ENCODE measurements at regions not wholly inside any gene's neighbourhood (a gene's known extent, or its start where the extent isn't known, plus 50 kb on each side); places are given as distances from the start of the nearest gene placed in this dataset.
"Not testable (repeated sequence)": the region's sequence is repeated elsewhere in the genome, so short reads cannot be mapped to it uniquely, and the experiment has no call there.

- no peak overlapping the region for H3K9ac ChIP-seq (ENCODE audit: low read length)
- no peaks in the 10 kb centered on the region for H3K79me2 ChIP-seq (ENCODE audit: insufficient read depth, low read length)
- H3K36me3 ChIP-seq (ENCODE audit: low read length), result no peaks in the 10 kb centered on the region
- TF ChIP-seq EZH2phosphoT487 (conservative IDR thresholded peaks at IDR 0.05; ENCODE audit: low read length) (no peak), CTCF (IDR thresholded peaks at IDR 0.05; ENCODE audit: insufficient read depth, low read length, poor library complexity, severe bottlenecking) (no peak)
- H3F3A ChIP-seq (ENCODE audit: insufficient read depth), result no peaks in the 10 kb centered on the region
- no peak overlapping the region for H3K27ac ChIP-seq (ENCODE audit: low read depth, low read length)
- no peak overlapping the region for H3K4me2 ChIP-seq (ENCODE audit: low read depth, low read length, poor library complexity, severe bottlenecking)
- H3K4me3 ChIP-seq (ENCODE audit: insufficient read depth, low read length, poor library complexity, severe bottlenecking), result no peak overlapping the region
- no peaks in the 10 kb centered on the region for H3K9me3 ChIP-seq (ENCODE audit: insufficient read depth, low read length)
- no peaks in the 10 kb centered on the region for H3K9me2 ChIP-seq (replicated peaks; ENCODE audit: insufficient read depth, low read length)
- no peak overlapping the region for H2AFZ ChIP-seq (ENCODE audit: low read depth, low read length, severe bottlenecking)
- no peaks in the 10 kb centered on the region for H4K20me1 ChIP-seq (ENCODE audit: low read depth, low read length)
- H3K27me3 ChIP-seq (ENCODE audit: low read length), result no peaks in the 10 kb centered on the region
These were observed 356.1 kb downstream of the ZNF326 start for GRCh38 chr1:90351019-90351418.

- TF ChIP-seq EZH2phosphoT487 (conservative IDR thresholded peaks at IDR 0.05; ENCODE audit: low read length), result no peak
- TF ChIP-seq CTCF (IDR thresholded peaks at IDR 0.05; ENCODE audit: insufficient read depth, low read length, poor library complexity, severe bottlenecking), result no peak
- Histone ChIP-seq H3K27me3 (ENCODE audit: low read length) (no peaks in the 10 kb centered on the region), H3K9ac (ENCODE audit: low read length) (no peak overlapping the region), H3K9me2 (replicated peaks; ENCODE audit: insufficient read depth, low read length) (no peaks in the 10 kb centered on the region), H3K79me2 (ENCODE audit: insufficient read depth, low read length) (no peaks in the 10 kb centered on the region), H3K9me3 (ENCODE audit: insufficient read depth, low read length) (no peaks in the 10 kb centered on the region), H4K20me1 (ENCODE audit: low read depth, low read length) (no peaks in the 10 kb centered on the region), H2AFZ (ENCODE audit: low read depth, low read length, severe bottlenecking) (no peak overlapping the region), H3K4me3 (ENCODE audit: insufficient read depth, low read length, poor library complexity, severe bottlenecking) (no peak overlapping the region), H3F3A (ENCODE audit: insufficient read depth) (no peaks in the 10 kb centered on the region), H3K4me2 (ENCODE audit: low read depth, low read length, poor library complexity, severe bottlenecking) (no peak overlapping the region), H3K36me3 (ENCODE audit: low read length) (no peaks in the 10 kb centered on the region), H3K27ac (ENCODE audit: low read depth, low read length) (no peak overlapping the region)
These were observed 354.6 kb downstream of the ZNF326 start for GRCh38 chr1:90349510-90349909.

GRCh38 chr1:90348934-90349333 lies 354.0 kb downstream of the ZNF326 start:
- Histone ChIP-seq H3K4me3 (ENCODE audit: insufficient read depth, low read length, poor library complexity, severe bottlenecking) (no peak overlapping the region), H3K9me3 (ENCODE audit: insufficient read depth, low read length) (no peaks in the 10 kb centered on the region), H3F3A (ENCODE audit: insufficient read depth) (no peaks in the 10 kb centered on the region), H3K79me2 (ENCODE audit: insufficient read depth, low read length) (no peaks in the 10 kb centered on the region), H3K27ac (ENCODE audit: low read depth, low read length) (no peak overlapping the region), H3K4me2 (ENCODE audit: low read depth, low read length, poor library complexity, severe bottlenecking) (no peak overlapping the region), H3K27me3 (ENCODE audit: low read length) (no peaks in the 10 kb centered on the region), H3K36me3 (ENCODE audit: low read length) (no peaks in the 10 kb centered on the region), H3K9ac (ENCODE audit: low read length) (no peak overlapping the region), H4K20me1 (ENCODE audit: low read depth, low read length) (no peaks in the 10 kb centered on the region), H2AFZ (ENCODE audit: low read depth, low read length, severe bottlenecking) (no peak overlapping the region), H3K9me2 (replicated peaks; ENCODE audit: insufficient read depth, low read length) (no peaks in the 10 kb centered on the region)
- no peak for TF ChIP-seq CTCF (IDR thresholded peaks at IDR 0.05; ENCODE audit: insufficient read depth, low read length, poor library complexity, severe bottlenecking)
- TF ChIP-seq EZH2phosphoT487 (conservative IDR thresholded peaks at IDR 0.05; ENCODE audit: low read length), result no peak

- not testable (repeated sequence) for H2AFZ ChIP-seq (ENCODE audit: low read depth, low read length, severe bottlenecking); H3K9me3 ChIP-seq (ENCODE audit: insufficient read depth, low read length); H3K79me2 ChIP-seq (ENCODE audit: insufficient read depth, low read length); H3K27me3 ChIP-seq (ENCODE audit: low read length); H3K4me3 ChIP-seq (ENCODE audit: insufficient read depth, low read length, poor library complexity, severe bottlenecking); H3F3A ChIP-seq (ENCODE audit: insufficient read depth); H3K27ac ChIP-seq (ENCODE audit: low read depth, low read length); H3K9me2 ChIP-seq (replicated peaks; ENCODE audit: insufficient read depth, low read length); H4K20me1 ChIP-seq (ENCODE audit: low read depth, low read length); H3K4me2 ChIP-seq (ENCODE audit: low read depth, low read length, poor library complexity, severe bottlenecking); H3K36me3 ChIP-seq (ENCODE audit: low read length); H3K9ac ChIP-seq (ENCODE audit: low read length)
These were observed 353.5 kb downstream of the ZNF326 start for GRCh38 chr1:90348459-90348858.

All from SU-DHL-6 (cell line).